ENCODE measurements at regions not wholly inside any gene's neighbourhood (a gene's known extent, or its start where the extent isn't known, plus 50 kb on each side); places are given as distances from the start of the nearest gene placed in this dataset.
A peak's percentile ranks its signal among the peaks of the same experiment; 100 is the strongest.

DNA sequence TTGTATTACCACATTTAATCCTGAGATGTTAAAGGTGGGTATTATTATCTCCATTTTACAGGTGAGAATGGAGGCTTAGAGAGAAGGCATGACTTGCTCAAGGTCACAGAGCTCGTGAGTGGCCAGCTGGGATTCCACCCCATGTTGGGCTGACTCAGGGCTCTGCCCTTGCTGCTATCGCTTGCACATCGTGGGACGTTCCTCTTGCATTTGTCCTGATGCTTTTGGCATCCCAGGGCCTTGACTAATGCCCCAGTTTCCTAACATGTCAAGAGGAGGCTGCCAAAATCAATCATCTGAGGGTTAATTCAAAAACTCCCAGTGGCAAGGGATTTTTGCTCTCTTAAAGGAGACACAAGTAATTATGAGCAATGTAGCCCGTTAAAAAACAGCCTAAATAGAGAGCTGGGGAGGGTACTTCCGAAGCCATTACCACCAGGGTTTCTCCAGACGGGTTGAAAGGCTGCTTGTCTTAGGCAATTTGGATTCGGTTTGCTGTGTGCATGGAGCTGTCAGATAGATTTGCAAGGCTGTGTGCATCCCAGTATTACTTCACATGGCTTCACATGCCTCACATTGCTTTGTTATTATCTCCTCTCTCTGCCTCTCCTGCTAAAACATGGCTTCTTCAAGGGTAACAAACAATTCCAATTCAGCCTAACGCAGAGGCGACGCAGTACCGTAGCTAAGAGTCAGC, 347.4 kb downstream of the DRD1 start:
- in situ Hi-C loops (cut with MboI; ENCODE audit: low pct_unique_long_range_greater_than_20kb in 2 of 9, low sequenced_read_pairs in 9 of 9, unreplicated experiment in 9 of 9): no loop called here
- Histone ChIP-seq H3K4me1 (replicated peaks in 1 of 2) (no peaks in the 10 kb centered on the region), H3K4me3 (no peak overlapping the region), H3K27ac (no peak overlapping the region)
- peak in 1 of 8 experiments; percentile 54 for ATAC-seq (replicated peaks in 6 of 8)
- WGBS, 10 experiments: 0 to 91% (median 58%) methylated on average over 1 to 8 of the region's 12 CpGs

- in situ Hi-C loops (cut with MboI; ENCODE audit: low pct_unique_long_range_greater_than_20kb in 2 of 9, low sequenced_read_pairs in 9 of 9, unreplicated experiment in 9 of 9): no loop called here
- 0 to 100% (median 69%) methylated on average over 1 of the region's 1 CpG; no CpG with 5 or more reads in 4 of the 10 experiments for WGBS, 10 experiments
- Histone ChIP-seq H3K4me3 (no peak overlapping the region), H3K4me1 (replicated peaks in 1 of 2) (no peaks in the 10 kb centered on the region), H3K27ac (no peak overlapping the region)
- no peak for ATAC-seq (replicated peaks in 6 of 8)
These were observed 349.5 kb downstream of the DRD1 start for GRCh38 chr5:175094461-175094860.

DNA sequence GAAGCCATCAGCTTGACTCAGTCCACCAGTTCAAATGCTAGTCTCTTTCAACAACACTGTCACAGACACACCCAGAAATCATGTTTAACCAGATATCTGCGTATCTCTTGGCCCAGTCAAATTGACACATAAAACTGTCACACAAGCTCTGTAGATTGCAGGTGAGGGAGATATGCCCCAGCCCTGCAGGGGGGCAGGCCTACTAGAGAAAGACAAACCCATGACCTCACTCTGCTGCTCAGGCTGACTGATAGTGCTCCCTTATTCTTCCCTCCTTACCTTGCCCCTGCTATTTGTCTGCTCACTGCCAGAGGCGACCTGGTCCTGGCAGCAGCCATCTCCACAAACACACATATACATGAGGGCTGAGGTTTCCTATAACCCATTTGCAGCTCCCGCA, 351.3 kb downstream of the DRD1 start:
- Histone ChIP-seq H3K4me3 (no peak overlapping the region), H3K4me1 (replicated peaks in 1 of 2) (no peaks in the 10 kb centered on the region), H3K27ac (no peak overlapping the region)
- ATAC-seq (replicated peaks in 6 of 8): no peak
- in situ Hi-C loops (cut with MboI; ENCODE audit: low pct_unique_long_range_greater_than_20kb in 2 of 9, low sequenced_read_pairs in 9 of 9, unreplicated experiment in 9 of 9): no loop called here
- 33 to 88% (median 74%) methylated on average over 1 to 2 of the region's 3 CpGs; no CpG with 5 or more reads in 4 of the 10 experiments for WGBS, 10 experiments

DNA sequence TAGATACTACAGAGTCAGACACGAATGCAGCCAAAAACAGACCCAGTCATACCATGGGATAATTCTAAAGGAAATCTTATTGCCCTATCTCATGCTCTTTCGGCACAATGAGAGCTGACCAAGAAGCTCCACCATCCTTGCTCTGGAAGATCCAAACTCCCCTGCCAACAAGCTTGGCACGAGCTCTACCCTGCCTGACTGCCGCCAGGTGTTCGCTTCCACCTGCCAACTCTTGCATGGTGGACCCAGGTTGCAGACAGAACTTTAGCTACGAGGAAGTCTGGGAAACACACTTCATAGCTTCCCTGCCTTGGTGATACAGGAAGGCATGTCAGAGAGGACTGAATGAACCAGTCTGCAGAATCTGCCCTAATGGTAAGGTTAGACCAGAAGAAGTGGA, 355.0 kb downstream of the DRD1 start:
- in situ Hi-C loops (cut with MboI; ENCODE audit: low pct_unique_long_range_greater_than_20kb in 2 of 9, low sequenced_read_pairs in 9 of 9, unreplicated experiment in 9 of 9): no loop called here
- WGBS, 10 experiments: 10 to 83% (median 50%) methylated on average over 1 to 6 of the region's 6 CpGs; no CpG with 5 or more reads in 2 of the 10 experiments
- H3K4me1 ChIP-seq (replicated peaks in 1 of 2): no peaks in the 10 kb centered on the region
- no peak for ATAC-seq (replicated peaks in 6 of 8)
- no peak overlapping the region for H3K27ac ChIP-seq
- no peak overlapping the region for H3K4me3 ChIP-seq

DNA sequence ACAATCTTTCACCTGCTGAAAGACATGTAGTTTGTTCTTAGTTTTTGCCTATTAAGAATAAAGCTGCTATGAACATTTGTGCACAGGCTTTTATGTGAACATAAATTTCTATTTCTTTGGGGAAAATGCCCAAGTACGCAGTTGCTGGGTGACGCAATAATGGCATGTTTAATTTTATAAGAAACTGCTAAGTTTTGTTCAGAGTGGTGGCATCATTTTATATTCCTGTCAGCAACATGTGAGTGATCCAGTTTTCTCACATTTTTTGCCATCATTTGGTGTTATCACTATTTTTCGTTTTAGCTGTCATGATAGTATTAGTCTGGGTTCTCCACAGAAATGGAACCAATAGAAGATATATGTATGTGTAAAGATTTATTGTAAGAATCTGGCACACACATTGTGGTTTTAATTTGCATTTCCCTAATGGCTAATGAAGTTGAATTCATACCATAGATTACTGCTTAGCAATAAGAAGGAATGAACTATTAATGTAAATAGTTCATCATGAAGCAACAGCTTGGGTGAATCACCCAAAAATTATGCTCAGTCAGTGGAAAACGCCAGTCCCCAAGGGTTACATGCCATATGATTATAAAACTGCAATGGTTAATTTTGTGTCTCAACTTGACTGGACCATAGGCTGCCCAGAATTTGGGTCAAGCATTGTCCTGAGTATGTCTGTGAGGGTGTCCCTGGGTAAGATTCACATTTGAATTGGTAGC, 358.6 kb downstream of the MSX2 start:
- ATAC-seq (replicated peaks in 6 of 8): no peak
- no peak overlapping the region for H3K4me3 ChIP-seq
- WGBS, 10 experiments: 12 to 94% (median 61%) methylated on average over 1 to 4 of the region's 4 CpGs
- H3K27ac ChIP-seq: no peak overlapping the region
- in situ Hi-C loops (cut with MboI; ENCODE audit: low pct_unique_long_range_greater_than_20kb in 2 of 9, low sequenced_read_pairs in 9 of 9, unreplicated experiment in 9 of 9): no loop called here
- H3K4me1 ChIP-seq (replicated peaks in 1 of 2): no peaks in the 10 kb centered on the region

- Histone ChIP-seq H3K4me1 (replicated peaks in 1 of 2) (no peaks in the 10 kb centered on the region), H3K27ac (no peak overlapping the region), H3K4me3 (no peak overlapping the region)
- in situ Hi-C loops (cut with MboI; ENCODE audit: low pct_unique_long_range_greater_than_20kb in 2 of 9, low sequenced_read_pairs in 9 of 9, unreplicated experiment in 9 of 9): no loop called here
- WGBS, 10 experiments: 0 to 57% (median 33%) methylated on average over 1 of the region's 1 CpG; no CpG with 5 or more reads in 5 of the 10 experiments
- ATAC-seq (replicated peaks in 6 of 8): no peak
These were observed 358.0 kb downstream of the MSX2 start for GRCh38 chr5:175082346-175082745.

- Histone ChIP-seq H3K27ac (no peak overlapping the region), H3K4me3 (no peak overlapping the region), H3K4me1 (replicated peaks in 1 of 2) (no peaks in the 10 kb centered on the region)
- WGBS, 10 experiments: 4 to 83% (median 50%) methylated on average over 1 to 2 of the region's 2 CpGs; no CpG with 5 or more reads in 1 of the 10 experiments
- ATAC-seq (replicated peaks in 6 of 8): no peak
- in situ Hi-C loops (cut with MboI; ENCODE audit: low pct_unique_long_range_greater_than_20kb in 2 of 9, low sequenced_read_pairs in 9 of 9, unreplicated experiment in 9 of 9): no loop called here
These were observed 355.3 kb downstream of the MSX2 start for GRCh38 chr5:175079707-175080106.

DNA sequence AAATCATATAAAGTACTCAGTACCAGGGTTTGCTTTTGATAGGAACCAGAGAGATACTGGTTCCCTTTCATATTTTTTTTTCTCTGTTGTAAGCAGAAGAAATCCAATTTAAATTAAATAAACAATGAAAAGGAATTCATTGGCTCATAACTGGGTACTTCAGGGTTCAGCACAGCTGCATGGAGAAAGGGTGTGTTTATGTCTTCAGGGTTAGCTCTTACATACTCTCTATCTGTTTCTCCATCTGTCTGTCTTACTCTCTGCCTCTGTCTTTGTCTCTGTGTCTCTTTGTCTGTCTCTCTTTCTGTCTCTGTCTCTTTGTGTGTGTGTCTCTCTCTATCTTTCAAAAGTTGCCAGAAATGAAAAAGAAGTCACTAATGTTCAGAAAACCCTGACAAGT, 345.9 kb downstream of the MSX2 start:
- ATAC-seq (replicated peaks in 6 of 8): peak in 1 of 8 experiments; percentile 75
- H3K4me1 ChIP-seq (replicated peaks in 1 of 2): no peaks in the 10 kb centered on the region
- no peak overlapping the region for H3K27ac ChIP-seq
- H3K4me3 ChIP-seq: no peak overlapping the region
- in situ Hi-C loops (cut with MboI; ENCODE audit: low pct_unique_long_range_greater_than_20kb in 2 of 9, low sequenced_read_pairs in 9 of 9, unreplicated experiment in 9 of 9): no loop called here

GRCh38 chr5:175060257-175060656, 335.9 kb downstream of the MSX2 start:
- peaks cover 0 to 12% of the 10 kb centered on the region in 2 donors for H3K4me1 ChIP-seq (replicated peaks in 1 of 2)
- no peak overlapping the region for H3K27ac ChIP-seq
- in situ Hi-C loops (cut with MboI; ENCODE audit: low pct_unique_long_range_greater_than_20kb in 2 of 9, low sequenced_read_pairs in 9 of 9, unreplicated experiment in 9 of 9): no loop called here
- peak; percentile 3 to 54 (median 8) for ATAC-seq (replicated peaks in 6 of 8)
- H3K4me3 ChIP-seq: peak overlapping the region in 1 of 5 donors; percentile 6
- 11 to 75% (median 27%) methylated on average over 1 to 2 of the region's 2 CpGs; no CpG with 5 or more reads in 4 of the 10 experiments for whole genome bisulfite sequencing, 10 experiments

DNA sequence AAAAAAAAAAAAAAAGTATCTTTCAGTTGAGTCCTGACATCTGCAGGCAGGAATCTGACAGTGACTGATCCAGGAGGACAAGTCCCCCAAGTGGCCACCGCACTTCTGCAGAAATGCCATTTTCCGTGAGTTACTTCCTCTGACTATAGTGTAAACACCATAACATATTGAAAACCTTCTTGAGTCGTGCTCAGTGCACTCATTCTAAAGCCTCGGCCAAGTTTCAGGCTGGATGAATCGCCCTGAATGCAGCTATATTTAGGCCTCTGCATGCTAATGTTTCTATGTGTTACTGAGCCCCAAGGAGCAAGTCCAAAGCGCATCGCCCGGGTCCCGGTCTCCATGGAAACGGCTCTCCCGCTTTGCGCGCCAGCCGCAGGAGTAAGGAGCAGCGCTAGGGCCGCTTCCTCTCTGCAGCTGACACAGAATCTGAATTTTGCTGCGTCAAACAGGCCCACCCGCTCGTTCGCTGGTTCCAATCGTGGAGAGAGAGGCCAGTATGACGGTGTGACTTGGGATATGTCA, 335.4 kb downstream of the MSX2 start:
- peaks cover 0 to 12% of the 10 kb centered on the region in 2 donors for H3K4me1 ChIP-seq (replicated peaks in 1 of 2)
- peak overlapping the region in 3 of 5 donors; percentile 3 to 6 (median 5) for H3K4me3 ChIP-seq
- ATAC-seq (replicated peaks in 6 of 8): peak; percentile 92 to 100 (median 100)
- 0 to 11% (median 0%) methylated on average over 2 to 17 of the region's 22 CpGs; no CpG with 5 or more reads in 1 of the 10 experiments for WGBS, 10 experiments
- in situ Hi-C loops (cut with MboI; ENCODE audit: low pct_unique_long_range_greater_than_20kb in 2 of 9, low sequenced_read_pairs in 9 of 9, unreplicated experiment in 9 of 9): no loop called here
- H3K27ac ChIP-seq: no peak overlapping the region

DNA sequence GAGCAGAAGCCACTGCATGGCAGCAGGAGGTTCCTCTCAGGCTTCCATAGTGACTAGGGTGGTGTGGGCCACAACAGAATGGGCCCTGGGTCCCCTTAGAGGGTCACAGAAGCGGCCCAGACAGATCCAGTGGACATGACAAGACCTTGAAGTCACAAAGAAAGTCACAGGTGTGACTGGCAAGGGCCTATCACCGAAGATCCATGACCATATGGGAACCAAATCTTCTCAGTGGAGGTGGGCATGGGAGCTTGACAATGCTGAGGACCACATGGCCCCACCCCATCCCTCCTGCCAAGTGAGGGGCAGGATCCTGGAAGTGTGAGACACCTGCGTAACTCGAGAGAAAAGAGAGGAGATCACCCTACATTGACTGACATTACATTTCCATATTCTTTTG, 332.4 kb downstream of the MSX2 start:
- no peak overlapping the region for H3K27ac ChIP-seq
- peaks cover 0 to 12% of the 10 kb centered on the region in 2 donors for H3K4me1 ChIP-seq (replicated peaks in 1 of 2)
- H3K4me3 ChIP-seq: no peak overlapping the region
- ATAC-seq (replicated peaks in 6 of 8): no peak
- 0 to 83% (median 50%) methylated on average over 1 to 3 of the region's 4 CpGs; no CpG with 5 or more reads in 3 of the 10 experiments for WGBS, 10 experiments
- in situ Hi-C loops (cut with MboI; ENCODE audit: low pct_unique_long_range_greater_than_20kb in 2 of 9, low sequenced_read_pairs in 9 of 9, unreplicated experiment in 9 of 9): no loop called here

GRCh38 chr5:175054243-175054642, 329.9 kb downstream of the MSX2 start:
- in situ Hi-C loops (cut with MboI; ENCODE audit: low pct_unique_long_range_greater_than_20kb in 2 of 9, low sequenced_read_pairs in 9 of 9, unreplicated experiment in 9 of 9): no loop called here
- H3K4me1 ChIP-seq (replicated peaks in 1 of 2): peaks cover 0 to 3% of the 10 kb centered on the region in 2 donors
- peak in 2 of 8 experiments; percentile 65 to 83 for ATAC-seq (replicated peaks in 6 of 8)
- no peak overlapping the region for H3K4me3 ChIP-seq
- no peak overlapping the region for H3K27ac ChIP-seq
- 0 to 90% (median 64%) methylated on average over 2 to 3 of the region's 3 CpGs for WGBS, 10 experiments

DNA sequence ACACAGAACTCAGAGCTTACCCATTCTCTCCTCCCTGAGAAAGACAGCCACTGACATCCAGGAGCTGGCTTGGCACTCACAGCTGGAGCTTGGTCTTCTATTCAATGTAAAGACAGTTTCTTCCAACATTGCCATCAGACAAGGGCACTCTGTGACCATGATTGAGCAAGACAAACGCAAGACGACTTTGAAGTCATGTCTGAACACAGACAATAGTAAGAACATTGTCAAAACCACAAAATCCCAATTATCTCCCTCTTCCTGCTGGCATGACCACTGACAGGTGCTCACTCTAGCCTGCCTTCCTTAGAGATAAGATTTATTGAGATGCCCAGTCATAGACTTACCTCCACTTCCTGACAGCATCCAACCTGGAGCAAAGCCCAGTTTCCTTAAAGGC, 328.0 kb downstream of the MSX2 start:
- 0 to 100% (median 20%) methylated on average over 1 to 2 of the region's 2 CpGs; no CpG with 5 or more reads in 5 of the 10 experiments for WGBS, 10 experiments

More for the DNA sequence above, 328.0 kb downstream of the MSX2 start:
- H3K27ac ChIP-seq: no peak overlapping the region
- H3K4me1 ChIP-seq (replicated peaks in 1 of 2): no peaks in the 10 kb centered on the region
- no peak for ATAC-seq (replicated peaks in 6 of 8)
- no peak overlapping the region for H3K4me3 ChIP-seq
- in situ Hi-C loops (cut with MboI; ENCODE audit: low pct_unique_long_range_greater_than_20kb in 2 of 9, low sequenced_read_pairs in 9 of 9, unreplicated experiment in 9 of 9): no loop called here

All from motor neuron (in vitro differentiated cells).